ENCODE measurements at regions not wholly inside any gene's neighbourhood (a gene's known extent, or its start where the extent isn't known, plus 50 kb on each side); places are given as distances from the start of the nearest gene placed in this dataset.
A peak's percentile ranks its signal among the peaks of the same experiment; 100 is the strongest.

DNA sequence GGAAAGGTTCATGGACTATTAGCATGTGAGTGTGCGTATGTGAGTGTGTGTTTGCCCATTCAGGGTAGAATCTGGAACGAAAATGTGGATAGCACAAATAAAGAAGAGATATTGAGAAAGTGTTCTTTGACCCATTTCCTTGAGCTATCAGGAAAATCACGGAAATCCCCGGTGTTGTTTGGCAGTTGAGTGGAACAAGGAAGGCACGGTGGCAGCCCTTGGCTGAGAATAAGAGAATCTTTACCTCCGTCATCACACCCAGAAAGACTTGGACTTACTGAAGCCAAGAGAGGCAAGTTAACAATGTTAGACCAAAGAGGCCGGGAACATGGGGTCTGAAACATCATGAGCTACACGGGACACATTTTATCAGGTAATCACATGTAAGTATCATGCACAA, 588.9 kb upstream of the BTBD3 start:
- DNase-seq: no peak

- DNase-seq: no peak
Measured at GRCh38 chr20:11329271-11329670, 588.4 kb upstream of the BTBD3 start.

DNA sequence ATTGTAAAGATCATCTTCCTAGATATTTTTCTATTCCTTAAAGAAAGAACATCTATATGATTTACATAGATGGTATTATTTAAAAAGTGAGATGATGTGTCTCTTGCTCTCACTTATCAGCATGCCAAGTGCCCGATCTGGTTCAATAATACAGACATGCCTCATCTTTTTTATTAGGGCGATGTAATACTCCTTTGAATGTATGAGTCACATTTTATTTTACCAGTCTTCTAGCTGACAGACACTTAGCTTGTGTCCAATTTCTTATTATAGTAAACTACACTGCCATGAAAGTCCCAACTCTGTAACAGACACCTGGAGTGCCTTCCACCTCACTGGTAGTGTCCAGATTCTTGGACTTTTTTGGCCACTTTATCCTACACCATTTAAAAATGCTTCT, 586.6 kb upstream of the BTBD3 start:
- no peak for DNase-seq

GRCh38 chr20:11332381-11332780, 585.3 kb upstream of the BTBD3 start:
- no peak for DNase-seq

DNA sequence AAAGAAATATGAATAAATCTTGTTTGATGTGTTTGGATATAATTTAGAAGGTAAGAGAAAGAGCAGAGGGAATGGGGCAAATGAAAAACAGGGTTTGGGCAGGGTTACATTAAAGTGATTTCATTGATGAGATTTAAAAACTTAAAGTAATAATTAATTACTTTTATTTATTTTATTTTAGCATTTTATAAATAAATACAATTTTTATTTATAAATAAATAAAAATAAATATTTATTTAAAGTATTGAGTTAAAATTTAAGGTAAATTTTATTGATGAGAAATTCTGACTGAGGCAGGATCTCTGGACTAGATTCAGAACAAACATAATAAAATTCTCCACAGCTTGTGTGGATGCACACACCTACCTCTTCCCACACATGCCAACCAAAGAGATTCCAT, 584.1 kb upstream of the BTBD3 start:
- DNase-seq: no peak

DNA sequence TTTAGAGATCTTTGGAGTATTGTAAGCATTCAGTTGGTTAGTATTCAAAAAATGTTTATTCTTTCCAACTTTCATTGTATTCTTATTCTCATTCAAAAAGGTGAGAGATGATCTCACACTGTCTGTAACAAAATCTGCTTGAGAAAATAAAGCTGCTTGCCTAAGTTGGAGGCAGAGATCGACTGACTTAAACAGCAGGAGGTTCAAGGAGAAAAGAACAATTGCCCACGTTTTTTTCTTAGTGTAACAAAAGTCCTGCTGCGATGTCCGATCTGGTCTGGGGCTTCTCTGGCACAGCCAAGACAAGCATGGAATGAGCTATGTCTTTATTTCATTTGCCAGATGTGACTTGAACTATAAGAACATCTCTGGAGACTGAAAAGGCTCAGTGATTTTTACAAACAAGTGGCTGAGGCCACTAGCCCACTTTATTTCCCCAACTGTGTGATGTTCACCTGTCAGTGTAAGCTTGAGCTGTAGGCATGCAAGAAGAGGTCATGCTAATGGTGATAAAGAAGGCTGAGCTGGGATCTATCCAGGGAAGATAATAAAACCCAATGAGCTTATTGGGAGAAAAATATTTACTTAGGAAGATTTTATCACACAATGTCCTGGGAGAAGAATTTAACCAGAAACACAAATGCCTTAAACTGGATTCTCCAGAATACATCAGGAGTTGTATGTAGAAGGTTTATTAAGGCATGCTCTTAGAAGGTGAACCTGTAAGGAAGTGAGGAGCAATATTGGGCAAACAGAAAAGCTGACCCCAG, 580.1 kb upstream of the BTBD3 start:
- no peak for DNase-seq

- DNase-seq: no peak
Measured at GRCh38 chr20:11338496-11339306, 579.0 kb upstream of the BTBD3 start.

GRCh38 chr20:11344939-11345338, 572.8 kb upstream of the BTBD3 start:
- DNase-seq: no peak

GRCh38 chr20:11347738-11348137, 570.0 kb upstream of the BTBD3 start:
- DNase-seq: no peak

- DNase-seq: no peak
Measured at GRCh38 chr20:11350126-11351005, 567.3 kb upstream of the BTBD3 start.

DNA sequence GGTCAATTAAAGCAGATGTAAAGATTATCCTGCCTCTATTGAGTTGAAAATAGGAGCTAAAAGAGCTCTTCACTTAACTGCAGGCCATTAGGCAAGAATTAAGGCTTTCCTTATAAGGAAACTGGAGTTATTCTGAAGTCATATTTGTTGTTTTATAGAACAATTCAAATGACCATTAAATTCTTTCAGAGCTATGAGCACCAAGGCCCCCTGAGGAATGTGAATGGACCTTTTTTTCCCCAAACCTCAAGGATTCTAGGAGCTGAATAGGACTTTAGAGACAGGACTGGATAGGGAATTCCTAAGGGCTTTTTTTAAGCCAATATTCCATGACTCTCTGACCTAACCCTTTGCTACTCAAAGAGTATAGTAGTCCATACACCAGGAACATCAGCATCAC, 565.7 kb upstream of the BTBD3 start:
- no peak for DNase-seq

DNA sequence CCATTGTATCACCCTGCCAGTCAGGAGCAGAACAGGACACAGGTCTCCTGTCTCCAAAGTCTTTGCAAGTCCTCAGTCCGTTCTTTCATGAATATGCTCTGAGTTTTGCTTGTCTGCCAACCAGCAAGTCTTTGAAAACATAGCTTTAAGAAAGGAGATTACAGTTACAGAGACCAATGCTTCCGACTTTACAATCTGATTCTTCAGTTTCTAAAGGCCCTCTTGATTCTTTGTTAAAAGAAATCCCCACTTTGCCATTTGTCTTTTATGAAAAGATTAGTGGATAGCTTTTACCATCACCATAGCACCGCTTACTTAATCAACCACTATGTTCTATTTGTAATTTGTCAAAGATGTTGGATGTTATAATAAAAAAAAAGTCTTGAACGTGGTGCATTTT, 562.8 kb upstream of the BTBD3 start:
- no peak for DNase-seq

- DNase-seq: no peak
Measured at GRCh38 chr20:11355345-11355744, 562.3 kb upstream of the BTBD3 start.

DNA sequence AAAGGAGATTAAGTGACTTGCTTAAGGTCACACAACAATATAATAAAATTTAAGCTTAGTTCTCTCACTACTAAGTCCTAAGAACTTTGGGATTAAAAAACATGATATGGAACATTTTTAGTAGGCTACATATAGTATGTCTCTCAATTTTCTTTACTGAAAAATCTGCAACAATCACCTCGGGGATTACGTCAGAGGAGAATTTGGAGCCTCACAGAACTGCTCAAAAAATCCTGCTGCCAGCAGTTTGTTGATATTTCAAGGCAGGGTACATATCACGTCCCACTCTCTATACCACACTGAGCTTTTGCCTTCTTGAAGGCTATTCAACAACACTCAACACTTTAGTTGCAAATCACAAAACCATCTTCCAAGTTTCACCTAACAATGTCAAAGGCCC, 561.6 kb upstream of the BTBD3 start:
- DNase-seq: no peak

- no peak for DNase-seq
Measured at GRCh38 chr20:11362450-11362849, 555.2 kb upstream of the BTBD3 start.

- DNase-seq: no peak
Measured at GRCh38 chr20:11364736-11365135, 553.0 kb upstream of the BTBD3 start.

DNA sequence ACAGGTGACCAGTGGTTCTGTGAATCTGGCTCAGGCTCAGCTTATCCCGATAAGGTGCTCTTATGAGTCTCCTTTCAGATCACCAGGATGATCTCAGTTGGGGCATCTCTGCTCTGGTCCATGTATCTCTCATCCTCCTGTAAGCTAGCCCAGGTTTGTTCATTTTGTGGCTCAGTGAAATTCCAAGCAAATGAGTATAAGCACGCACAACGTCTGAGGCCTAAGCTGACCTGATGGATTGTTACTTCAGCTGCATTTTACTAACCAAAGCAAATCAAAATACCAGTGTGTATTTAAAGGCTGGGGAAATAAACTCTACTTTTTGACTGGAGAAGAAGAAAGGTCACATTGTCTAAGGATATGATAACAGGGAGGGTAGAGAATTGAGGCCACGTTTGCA, 551.0 kb upstream of the BTBD3 start:
- no peak for DNase-seq

DNA sequence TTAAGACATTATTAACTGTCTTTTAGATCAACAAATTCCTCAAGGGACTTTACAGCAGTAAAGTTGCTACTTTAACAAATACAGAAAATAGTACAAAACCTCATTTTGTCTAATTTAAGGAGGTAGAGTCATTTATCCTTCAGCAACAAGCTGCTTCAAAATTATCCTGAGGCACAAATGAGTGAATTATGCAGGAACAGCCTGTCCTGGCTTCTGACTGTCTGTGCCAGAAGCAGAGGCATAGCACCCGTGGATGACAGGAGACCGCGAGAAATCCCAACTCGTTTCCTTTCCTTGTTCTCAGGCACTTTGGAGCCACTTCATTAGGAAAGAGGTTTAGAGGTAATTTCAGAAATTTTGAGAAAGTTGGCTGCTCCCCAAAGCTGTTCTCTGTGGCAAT, 549.2 kb upstream of the BTBD3 start:
- DNase-seq: no peak

DNA sequence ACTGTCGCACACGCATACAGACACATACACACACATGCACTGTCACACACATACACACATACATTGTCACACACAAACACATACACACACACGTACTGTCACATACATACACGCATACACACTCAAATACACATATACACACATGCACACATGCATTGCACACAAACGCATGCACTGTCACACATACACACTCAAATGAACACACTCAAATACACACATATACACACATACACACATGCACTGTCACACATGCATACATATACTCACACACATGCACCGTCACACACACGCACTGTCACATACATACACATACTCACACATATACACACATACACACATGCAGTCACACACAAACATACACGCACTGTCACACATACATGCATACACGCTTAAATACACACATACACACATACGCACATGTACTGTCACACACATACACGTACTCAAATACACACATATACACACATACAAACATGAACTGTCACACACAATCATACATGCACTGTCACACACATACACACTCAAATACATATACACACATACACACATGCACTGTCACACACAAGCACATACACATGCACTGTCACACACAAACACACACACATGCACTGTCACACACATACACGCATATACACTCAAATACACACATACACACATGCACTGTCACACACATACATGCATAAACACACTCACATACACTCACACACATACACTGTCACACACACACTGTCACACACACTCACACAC, 548.6 kb upstream of the BTBD3 start:
- no peak for DNase-seq

DNA sequence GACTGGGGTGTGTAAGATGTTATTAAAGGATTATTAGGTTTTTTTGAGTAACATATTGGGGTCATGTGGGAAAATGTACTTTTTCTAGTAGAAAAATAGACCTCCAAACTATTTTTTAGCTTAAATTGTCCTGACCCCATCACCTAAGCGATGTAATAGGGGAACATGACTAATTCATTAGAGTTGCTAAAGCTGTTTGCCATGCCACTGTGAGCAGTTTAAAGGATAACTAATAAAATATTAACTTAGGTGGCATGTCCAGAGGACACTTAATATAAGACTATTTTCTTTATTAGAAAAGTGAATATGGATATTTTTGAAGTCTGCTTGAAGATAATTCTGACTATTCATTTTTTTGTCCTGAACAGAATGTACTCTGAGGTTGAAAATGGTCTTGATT, 545.9 kb upstream of the BTBD3 start:
- DNase-seq: no peak

GRCh38 chr20:11372876-11373790, 544.6 kb upstream of the BTBD3 start:
- peak; percentile 30 for DNase-seq

- DNase-seq: no peak
Measured at GRCh38 chr20:11375335-11375734, 542.4 kb upstream of the BTBD3 start.

Measured in eye (tissue), 1 donor.